ENCODE measurements at regions not wholly inside any gene's neighbourhood (a gene's known extent, or its start where the extent isn't known, plus 50 kb on each side); places are given as distances from the start of the nearest gene placed in this dataset.

DNA sequence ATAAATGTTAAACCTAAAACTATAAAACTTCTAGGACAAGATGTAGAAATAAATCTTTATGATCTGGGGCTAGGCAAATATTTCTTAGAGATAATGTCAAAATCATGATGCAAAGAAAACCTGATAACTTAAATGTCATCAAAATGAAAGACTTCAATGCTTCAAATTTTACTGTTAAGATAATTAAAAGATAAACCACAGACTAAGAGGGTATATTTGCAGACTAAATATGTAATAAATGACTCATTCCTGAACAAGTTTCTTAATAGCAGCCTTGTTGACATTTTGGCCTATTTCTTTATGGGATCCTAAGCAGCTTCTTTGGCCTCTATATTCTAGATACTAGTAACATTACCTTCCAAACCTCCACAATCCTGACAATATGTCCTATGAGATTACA is 2878.3 kb upstream of the PCDH20 start:
- TF ChIP-seq EP300 (IDR thresholded peaks at IDR 0.05) (no peak), POLR2A (IDR thresholded peaks at IDR 0.05) (no peak)
- TF ChIP-seq, protein P1, sequence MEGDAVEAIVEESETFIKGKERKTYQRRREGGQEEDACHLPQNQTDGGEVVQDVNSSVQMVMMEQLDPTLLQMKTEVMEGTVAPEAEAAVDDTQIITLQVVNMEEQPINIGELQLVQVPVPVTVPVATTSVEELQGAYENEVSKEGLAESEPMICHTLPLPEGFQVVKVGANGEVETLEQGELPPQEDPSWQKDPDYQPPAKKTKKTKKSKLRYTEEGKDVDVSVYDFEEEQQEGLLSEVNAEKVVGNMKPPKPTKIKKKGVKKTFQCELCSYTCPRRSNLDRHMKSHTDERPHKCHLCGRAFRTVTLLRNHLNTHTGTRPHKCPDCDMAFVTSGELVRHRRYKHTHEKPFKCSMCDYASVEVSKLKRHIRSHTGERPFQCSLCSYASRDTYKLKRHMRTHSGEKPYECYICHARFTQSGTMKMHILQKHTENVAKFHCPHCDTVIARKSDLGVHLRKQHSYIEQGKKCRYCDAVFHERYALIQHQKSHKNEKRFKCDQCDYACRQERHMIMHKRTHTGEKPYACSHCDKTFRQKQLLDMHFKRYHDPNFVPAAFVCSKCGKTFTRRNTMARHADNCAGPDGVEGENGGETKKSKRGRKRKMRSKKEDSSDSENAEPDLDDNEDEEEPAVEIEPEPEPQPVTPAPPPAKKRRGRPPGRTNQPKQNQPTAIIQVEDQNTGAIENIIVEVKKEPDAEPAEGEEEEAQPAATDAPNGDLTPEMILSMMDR (IDR thresholded peaks at IDR 0.05): no peak
- no peaks in the 10 kb centered on the region for H3K9me3 ChIP-seq
- H3K4me3 ChIP-seq: no peak overlapping the region
- H3K36me3 ChIP-seq: no peaks in the 10 kb centered on the region
- DNase-seq: no peak
- H3K27ac ChIP-seq: no peak overlapping the region
- no peaks in the 10 kb centered on the region for H3K27me3 ChIP-seq
- intact Hi-C loops (cut with DNase I): no loop called here
- H3K4me1 ChIP-seq (ENCODE audit: insufficient read depth): no peaks in the 10 kb centered on the region

DNA sequence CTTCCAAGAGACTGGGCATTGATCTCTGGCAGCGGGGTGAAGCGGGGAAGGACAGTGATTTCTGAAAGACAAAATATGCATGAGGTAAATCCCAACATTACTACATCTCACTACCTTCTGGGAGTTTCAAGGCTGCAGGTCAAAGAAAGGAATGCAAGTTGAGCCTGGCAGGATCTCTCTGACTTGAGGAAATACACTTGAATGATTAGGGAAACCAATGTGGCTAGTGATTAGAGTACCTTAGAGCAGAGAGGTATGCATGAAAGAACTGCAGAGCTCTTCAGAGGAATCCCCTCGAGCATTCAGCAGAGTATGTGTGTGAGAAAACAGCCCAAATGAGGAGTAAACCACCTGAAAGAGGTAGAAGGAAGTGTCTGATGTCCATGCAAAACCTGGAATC is 2874.1 kb upstream of the PCDH20 start:
- Histone ChIP-seq H3K9me3 (no peaks in the 10 kb centered on the region), H3K27ac (no peak overlapping the region), H3K36me3 (no peaks in the 10 kb centered on the region), H3K27me3 (no peaks in the 10 kb centered on the region), H3K4me3 (no peak overlapping the region), H3K4me1 (ENCODE audit: insufficient read depth) (no peaks in the 10 kb centered on the region)
- TF ChIP-seq, protein P1 (IDR thresholded peaks at IDR 0.05): no peak
- TF ChIP-seq POLR2A (IDR thresholded peaks at IDR 0.05): no peak
- no peak for TF ChIP-seq EP300 (IDR thresholded peaks at IDR 0.05)
- DNase-seq: no peak
- WGBS, 3 donors: 79 to 84% (median 81%) methylated on average over 3 of the region's 3 CpGs
- intact Hi-C loops (cut with DNase I): no loop called here

GRCh38 chr13:64283926-64284325 is 2868.3 kb upstream of the PCDH20 start:
- Histone ChIP-seq H3K4me1 (ENCODE audit: insufficient read depth) (no peaks in the 10 kb centered on the region), H3K36me3 (no peaks in the 10 kb centered on the region), H3K9me3 (no peaks in the 10 kb centered on the region), H3K27me3 (no peaks in the 10 kb centered on the region), H3K27ac (no peak overlapping the region), H3K4me3 (no peak overlapping the region)
- intact Hi-C loops (cut with DNase I): loop anchor here in 1 of 4 donors (1.0 kb wide), 1 partner anchor 16 kb away; no protein-coding TSS in a partner anchor
- 73 to 86% (median 76%) methylated on average over 2 of the region's 2 CpGs for WGBS, 3 donors
- no peak for DNase-seq
- TF ChIP-seq, protein P1 (IDR thresholded peaks at IDR 0.05): no peak
- no peak for TF ChIP-seq EP300 (IDR thresholded peaks at IDR 0.05)
- no peak for TF ChIP-seq POLR2A (IDR thresholded peaks at IDR 0.05)

GRCh38 chr13:64278493-64278892 is 2862.8 kb upstream of the PCDH20 start:
- TF ChIP-seq, protein P1 (IDR thresholded peaks at IDR 0.05): no peak
- TF ChIP-seq EP300 (IDR thresholded peaks at IDR 0.05) (no peak), POLR2A (IDR thresholded peaks at IDR 0.05) (no peak)
- H3K27me3 ChIP-seq: no peaks in the 10 kb centered on the region
- H3K36me3 ChIP-seq: no peaks in the 10 kb centered on the region
- no peak overlapping the region for H3K4me3 ChIP-seq
- 68 to 76% (median 69%) methylated on average over 5 of the region's 5 CpGs for WGBS, 3 donors
- H3K9me3 ChIP-seq: no peaks in the 10 kb centered on the region
- no peaks in the 10 kb centered on the region for H3K4me1 ChIP-seq (ENCODE audit: insufficient read depth)
- DNase-seq: no peak
- H3K27ac ChIP-seq: no peak overlapping the region
- intact Hi-C loops (cut with DNase I): no loop called here

DNA sequence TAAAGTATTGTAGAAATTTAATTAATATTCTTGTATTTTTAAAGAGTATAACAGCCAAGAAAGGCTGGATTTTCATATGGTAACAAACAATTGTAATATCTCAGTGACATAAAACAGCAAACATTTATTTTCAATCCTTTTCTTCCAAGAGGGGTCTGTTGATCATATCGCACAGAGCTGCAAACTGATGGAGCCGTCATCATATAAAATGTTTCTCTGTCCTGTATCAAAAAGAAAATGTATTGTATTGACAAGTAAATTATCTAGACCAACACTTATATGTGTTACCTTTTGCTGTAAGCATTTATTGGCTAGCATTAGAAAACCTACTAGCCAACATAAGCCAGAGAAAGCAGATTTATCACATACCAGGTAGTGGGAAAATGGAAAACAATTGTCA is 2861.4 kb upstream of the PCDH20 start:
- Histone ChIP-seq H3K27ac (no peak overlapping the region), H3K9me3 (no peaks in the 10 kb centered on the region), H3K4me1 (ENCODE audit: insufficient read depth) (no peaks in the 10 kb centered on the region), H3K4me3 (no peak overlapping the region), H3K36me3 (no peaks in the 10 kb centered on the region), H3K27me3 (no peaks in the 10 kb centered on the region)
- 86 to 96% (median 90%) methylated on average over 2 of the region's 2 CpGs for WGBS, 3 donors
- intact Hi-C loops (cut with DNase I): no loop called here
- no peak for DNase-seq
- TF ChIP-seq, protein P1 (IDR thresholded peaks at IDR 0.05): no peak
- TF ChIP-seq EP300 (IDR thresholded peaks at IDR 0.05) (no peak), POLR2A (IDR thresholded peaks at IDR 0.05) (no peak)

Measured in ovary (tissue), 7 donors.